Heart left ventricle (tissue), 16 donors: ENCODE measurements at regions not wholly inside any gene's neighbourhood (a gene's known extent, or its start where the extent isn't known, plus 50 kb on each side); places are given as distances from the start of the nearest gene placed in this dataset.

ENCODE experiments used
- ATAC-seq, 4 donors: fragments of 200-7000 bp; cut with Tn5 transposase; one replicate each; pipeline ENCODE4 v1.9.1; 2020 to 2022; ENCODE audit warnings: moderate library complexity in 4 of 4, mild to moderate bottlenecking in 3 of 4, moderate number of reproducible peaks in 1 of 4
- DNase-seq, 5 donors: peaks; one replicate each; pipeline ENCODE4 v3.0.0-alpha.2; 2020
- H3K27ac ChIP-seq, 12 donors: fragments of 200-600 bp; sonication (generic) in 4 of 12; one replicate each; pipeline versions ENCODE4 v1.5.0 to v1.8.0; 2016 to 2022; ENCODE audit warnings: mild to moderate bottlenecking in 2 of 12
- H3K27me3 ChIP-seq, 9 donors: fragments of 200-600 bp; sonication (generic) in 2 of 9; one replicate each; pipeline versions ENCODE4 v1.5.1 to v1.8.0; 2016 to 2022; ENCODE audit warnings: mild to moderate bottlenecking in 3 of 9
- H3K36me3 ChIP-seq, 9 donors: fragments of 200-600 bp; sonication (generic) in 2 of 9; one replicate each; pipeline versions ENCODE4 v1.5.0 to v1.8.0; 2018 to 2022; ENCODE audit warnings: mild to moderate bottlenecking in 2 of 9
- H3K4me1 ChIP-seq, 12 donors: fragments of 200-600 bp; sonication (generic) in 4 of 12; one replicate each; pipeline versions ENCODE4 v1.5.0 to v1.8.0; 2016 to 2022; ENCODE audit warnings: mild to moderate bottlenecking in 3 of 12
- H3K4me3 ChIP-seq, 12 donors: fragments of 200-600 bp; sonication (generic) in 4 of 12; one replicate each; pipeline versions ENCODE4 v1.5.0 to v1.8.0; 2017 to 2022; ENCODE audit warnings: mild to moderate bottlenecking in 9 of 12, moderate library complexity in 4 of 12
- H3K9me3 ChIP-seq, 12 donors: fragments of 200-600 bp; sonication (generic) in 4 of 12; one replicate each; pipeline versions ENCODE4 v1.5.0 to v1.8.0; 2016 to 2022; ENCODE audit warnings: mild to moderate bottlenecking in 1 of 12
- CTCF ChIP-seq, 12 donors: fragments of 200-600 bp; sonication (generic) in 4 of 12; IDR thresholded peaks; one replicate each; pipeline versions ENCODE4 v1.5.0 to v1.8.0; 2018 to 2022; ENCODE audit warnings: antibody characterized with exemption in 12 of 12, mild to moderate bottlenecking in 5 of 12
- POLR2A ChIP-seq, 2 donors: fragments of 450-650 bp; IDR thresholded peaks; one replicate each; pipeline ENCODE4 v1.6.1; 2017; ENCODE audit warnings: antibody characterized with exemption in 2 of 2, mild to moderate bottlenecking in 2 of 2, moderate library complexity in 2 of 2
- WGBS, 4 donors: extraction: QIAGEN DNeasy Blood & Tissue Kit in 2 of 4; methylation state at CpG; one replicate each; pipeline versions ENCODE4 v1.1.5 to v1.1.7; 2013 to 2018; 5-methylcytosine and 5-hydroxymethylcytosine counted together
- intact Hi-C, 10 donors: fragments of 100-400 bp; cut with DNase I; formaldehyde crosslinking; loops; one replicate each; pipeline versions ENCODE4 v1.11.1 to v1.14.2; 2022
- donor health status: ischemic (EF 13 %, LVEDD 7.1; RV severe dilation, severe dysfunction).
- donor health status: healthy with polysubstance abuse.
- donor health status: DM: no; HTN: yes; CAD: no.
- donor health status: DM: no; HTN: no; CAD: no.
- donor health status: ischemic (EF 25% LVEDD 6.9; RV normal size, moderate dysfunction).
- donor health status: ischemic (EF 25% LVEDD 5.7; RV mildly dilated, moderate dysfunction).
- donor health status: healthy.
- donor health status: DM: yes; HTN: yes; CAD: no.
- donor health status: ischemic (EF 35%, LVEDD 5.7; RV mildly dilated, moderate dysfunction).
- donor health status: nonischemic (EF 11% LVEDD 7.7; RV severe dilation, severe dysfunction).
- donor health status: DM: yes; HTN: yes; CAD: no.
- donor health status: PGD.
- donor health status: ischemic (EF 29% LVEDD 5.4; RV normal size, mild dysfunction).
- donor health status: nonischemic (EF 23%, LVEDD 6.1; RV moderate dilation, normal function).

DNA sequence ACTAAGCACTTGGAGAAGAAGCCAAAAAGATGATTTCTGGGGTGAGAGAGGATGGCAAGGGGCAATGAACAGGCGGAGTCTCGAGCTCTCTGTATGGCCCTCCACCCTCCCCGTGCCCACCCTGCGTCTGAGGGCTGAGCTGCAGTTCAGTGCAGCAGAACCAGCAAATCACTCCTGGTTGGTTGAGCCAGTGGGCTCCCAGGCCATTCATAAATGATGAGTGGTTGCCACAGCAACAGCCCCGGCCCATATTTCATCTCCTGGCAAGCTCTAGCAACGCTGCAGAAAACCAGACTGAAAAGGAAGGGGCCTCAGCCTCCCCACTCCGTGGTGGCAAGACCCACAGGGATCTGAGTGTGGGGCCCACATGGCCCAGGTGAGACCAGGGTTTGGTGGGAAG, 93.8 kb upstream of the PPP1R26 start:
- DNase-seq (no peak), ATAC-seq (no peak)
- TF ChIP-seq CTCF (IDR thresholded peaks at IDR 0.05) (no peak), POLR2A (IDR thresholded peaks at IDR 0.05) (no peak)
- Histone ChIP-seq H3K4me3 (no peak overlapping the region), H3K4me1 (no peaks in the 10 kb centered on the region), H3K36me3 (no peaks in the 10 kb centered on the region), H3K27me3 (peaks cover 0 to 12% (median 0%) of the 10 kb centered on the region in 9 donors), H3K9me3 (no peaks in the 10 kb centered on the region), H3K27ac (no peak overlapping the region)
- intact Hi-C loops: no loop called here
- 68 to 79% (median 72%) methylated on average over 6 to 7 of the region's 7 CpGs for WGBS, 4 donors

DNA sequence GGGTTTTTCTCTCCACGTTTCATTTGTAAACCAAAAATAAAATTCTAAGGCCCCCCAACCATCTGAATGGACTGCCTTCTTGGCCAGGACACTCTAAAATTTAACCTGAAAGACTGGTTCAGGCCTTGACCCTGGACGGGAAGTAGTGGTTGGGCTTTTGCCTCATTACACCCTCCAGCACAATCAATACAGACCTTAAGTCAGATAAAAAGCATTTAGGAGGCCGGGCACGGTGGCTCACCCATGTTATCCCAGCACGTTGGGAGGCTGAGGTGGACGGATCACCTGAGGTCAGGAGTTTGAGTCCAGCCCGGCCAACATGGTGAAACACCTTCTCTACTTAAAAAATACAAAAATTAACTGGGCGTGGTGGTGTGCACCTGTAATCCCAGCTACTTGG, 91.6 kb upstream of the PPP1R26 start:
- TF ChIP-seq CTCF (IDR thresholded peaks at IDR 0.05) (no peak), POLR2A (IDR thresholded peaks at IDR 0.05) (no peak)
- WGBS, 4 donors: 68 to 81% (median 75%) methylated on average over 8 of the region's 8 CpGs
- ATAC-seq (no peak), DNase-seq (no peak)
- Histone ChIP-seq H3K27ac (no peak overlapping the region), H3K27me3 (peaks cover 0 to 13% (median 0%) of the 10 kb centered on the region in 9 donors), H3K4me1 (no peaks in the 10 kb centered on the region), H3K36me3 (no peaks in the 10 kb centered on the region), H3K9me3 (no peaks in the 10 kb centered on the region), H3K4me3 (no peak overlapping the region)
- intact Hi-C loops: no loop called here

- intact Hi-C loops: no loop called here
- TF ChIP-seq CTCF (IDR thresholded peaks at IDR 0.05) (no peak), POLR2A (IDR thresholded peaks at IDR 0.05) (no peak)
- ATAC-seq (no peak), DNase-seq (no peak)
- Histone ChIP-seq H3K4me1 (no peaks in the 10 kb centered on the region), H3K4me3 (no peak overlapping the region), H3K27me3 (peaks cover 0 to 13% (median 0%) of the 10 kb centered on the region in 9 donors), H3K36me3 (no peaks in the 10 kb centered on the region), H3K27ac (no peak overlapping the region), H3K9me3 (no peaks in the 10 kb centered on the region)
- WGBS, 4 donors: 66 to 68% (median 66%) methylated on average over 8 of the region's 8 CpGs
Observed at GRCh38 chr9:135388530-135388929, 91.1 kb upstream of the PPP1R26 start.

DNA sequence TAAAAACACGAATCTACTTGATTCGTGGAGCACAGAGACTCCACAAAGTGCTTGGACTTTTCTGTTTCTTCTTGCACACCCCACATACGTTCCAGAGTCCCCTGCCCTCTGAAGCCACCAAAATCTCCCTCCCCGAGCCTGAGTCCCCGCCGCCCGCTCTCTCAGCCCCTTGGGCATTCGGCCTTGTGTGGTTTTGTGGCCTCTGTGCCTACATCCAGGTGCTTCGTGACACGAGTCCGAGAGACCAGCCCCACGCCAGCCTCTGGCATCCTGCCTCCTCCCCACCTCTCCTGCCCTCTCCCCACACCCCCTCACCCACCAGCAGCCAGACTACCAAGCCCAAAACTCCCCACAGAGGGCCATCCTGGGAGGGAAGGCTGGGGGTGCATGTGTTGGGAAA, 87.8 kb upstream of the PPP1R26 start:
- H3K4me3 ChIP-seq: no peak overlapping the region
- H3K4me1 ChIP-seq: no peaks in the 10 kb centered on the region
- TF ChIP-seq CTCF (IDR thresholded peaks at IDR 0.05): no peak
- TF ChIP-seq POLR2A (IDR thresholded peaks at IDR 0.05): no peak
- peaks cover 0 to 14% (median 2%) of the 10 kb centered on the region in 12 donors for H3K9me3 ChIP-seq
- intact Hi-C loops: no loop called here
- DNase-seq (no peak), ATAC-seq (no peak)
- H3K36me3 ChIP-seq: no peaks in the 10 kb centered on the region
- H3K27ac ChIP-seq: no peak overlapping the region
- 80 to 84% (median 83%) methylated on average over 12 of the region's 12 CpGs for WGBS, 4 donors
- H3K27me3 ChIP-seq: peaks cover 0 to 6% (median 0%) of the 10 kb centered on the region in 9 donors
